ENCODE measurements at regions not wholly inside any gene's neighbourhood (a gene's known extent, or its start where the extent isn't known, plus 50 kb on each side); places are given as distances from the start of the nearest gene placed in this dataset.

DNA sequence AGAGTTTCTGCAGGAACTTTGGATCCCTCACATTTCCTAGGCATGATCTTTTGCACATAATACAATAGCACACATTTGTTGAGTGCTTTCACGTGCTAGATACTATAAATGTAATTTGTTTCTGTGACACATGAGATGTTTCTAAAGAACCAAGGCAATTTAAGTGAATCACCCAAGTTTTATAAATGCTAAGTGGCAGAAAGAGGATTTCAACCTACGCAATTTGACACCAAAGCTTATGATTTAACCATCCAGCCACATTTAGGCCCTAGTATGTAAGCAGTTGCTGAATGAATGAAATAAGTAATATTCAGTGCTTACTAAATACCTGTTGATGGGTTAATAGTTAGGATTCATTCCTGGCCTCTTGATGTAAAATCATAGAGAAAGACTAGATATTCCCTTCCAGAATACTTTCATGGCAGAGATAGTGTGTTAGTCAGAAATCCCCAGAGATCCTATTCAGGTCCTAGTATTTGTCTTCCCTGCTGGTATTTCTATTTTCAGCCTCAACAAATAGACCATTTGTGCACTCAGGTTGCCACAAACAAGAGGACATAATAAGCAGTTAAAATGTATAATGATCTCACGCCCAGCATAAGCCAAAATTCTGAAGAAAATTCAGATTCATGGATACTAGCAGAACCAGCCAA, 572.6 kb downstream of the IPMK start:
- CTCF ChIA-PET, result no interaction called here
- peaks cover 0 to 7% (median 0%) of the 10 kb centered on the region in 3 donors for H3K9me3 Mint-ChIP-seq

GRCh38 chr10:57692255-57692980, 575.3 kb downstream of the IPMK start:
- H3K27ac ChIP-seq (ENCODE audit: low read length), result no peak overlapping the region
- DNase-seq (no peak), ATAC-seq (replicated peaks in 1 of 4) (no peak)
- Mint-ChIP-seq H3K9me3 (peaks cover 0 to 4% (median 0%) of the 10 kb centered on the region in 3 donors), H3K4me3 (no peak overlapping the region), H3K36me3 (no peaks in the 10 kb centered on the region), H3K4me1 (no peaks in the 10 kb centered on the region), H3K27ac (no peak overlapping the region), H3K27me3 (no peaks in the 10 kb centered on the region)
- H3K9me3 ChIP-seq, result no peaks in the 10 kb centered on the region
- no peak overlapping the region for H3K4me3 ChIP-seq (ENCODE audit: control insufficient read depth in 1 of 2, extremely low read depth in 1 of 2, low read length in 1 of 2)
- H3K27me3 ChIP-seq (replicated peaks in 1 of 2; ENCODE audit: control insufficient read depth in 2 of 2, extremely low read depth in 1 of 2, insufficient read depth in 2 of 2, low read length in 1 of 2), result no peaks in the 10 kb centered on the region
- H3K4me1 ChIP-seq (ENCODE audit: control insufficient read depth in 1 of 2, extremely low read depth in 1 of 2, insufficient read depth in 2 of 2, low read length in 2 of 2), result no peaks in the 10 kb centered on the region
- ChIA-PET POLR2A (no interaction called here), CTCF (no interaction called here)
- 80% methylated on average over 1 of the region's 2 CpGs for WGBS (ENCODE audit: insufficient coverage)
- H3K36me3 ChIP-seq (ENCODE audit: control insufficient read depth in 2 of 2, extremely low read depth in 1 of 2, insufficient read depth in 1 of 2, low read length in 1 of 2), result no peaks in the 10 kb centered on the region

More for the DNA sequence above, 572.6 kb downstream of the IPMK start:
- H3K9me3 ChIP-seq, result no peaks in the 10 kb centered on the region
- DNase-seq (no peak), ATAC-seq (replicated peaks in 1 of 4) (no peak)
- H3K36me3 ChIP-seq (ENCODE audit: control insufficient read depth in 2 of 2, extremely low read depth in 1 of 2, insufficient read depth in 1 of 2, low read length in 1 of 2), result no peaks in the 10 kb centered on the region
- Mint-ChIP-seq H3K36me3 (no peaks in the 10 kb centered on the region), H3K27ac (no peak overlapping the region), H3K4me3 (no peak overlapping the region), H3K27me3 (no peaks in the 10 kb centered on the region), H3K4me1 (no peaks in the 10 kb centered on the region)
- H3K27ac ChIP-seq (ENCODE audit: low read length), result no peak overlapping the region
- no peaks in the 10 kb centered on the region for H3K4me1 ChIP-seq (ENCODE audit: control insufficient read depth in 1 of 2, extremely low read depth in 1 of 2, insufficient read depth in 2 of 2, low read length in 2 of 2)
- POLR2A ChIA-PET, result no interaction called here
- no peaks in the 10 kb centered on the region for H3K27me3 ChIP-seq (replicated peaks in 1 of 2; ENCODE audit: control insufficient read depth in 2 of 2, extremely low read depth in 1 of 2, insufficient read depth in 2 of 2, low read length in 1 of 2)
- H3K4me3 ChIP-seq (ENCODE audit: control insufficient read depth in 1 of 2, extremely low read depth in 1 of 2, low read length in 1 of 2), result no peak overlapping the region
- no CpG with 5 or more reads among the region's 3 CpGs for WGBS (ENCODE audit: insufficient coverage)

GRCh38 chr10:57689596-57690297, 577.9 kb downstream of the IPMK start:
- DNase-seq, result no peak
- ChIA-PET POLR2A (no interaction called here), CTCF (no interaction called here)
- no peaks in the 10 kb centered on the region for H3K27me3 ChIP-seq (replicated peaks in 1 of 2; ENCODE audit: control insufficient read depth in 2 of 2, extremely low read depth in 1 of 2, insufficient read depth in 2 of 2, low read length in 1 of 2)
- no peaks in the 10 kb centered on the region for H3K4me1 ChIP-seq (ENCODE audit: control insufficient read depth in 1 of 2, extremely low read depth in 1 of 2, insufficient read depth in 2 of 2, low read length in 2 of 2)
- 29% methylated on average over 1 of the region's 5 CpGs for WGBS (ENCODE audit: insufficient coverage)
- Mint-ChIP-seq H3K4me3 (no peak overlapping the region), H3K9me3 (peaks cover 0 to 3% (median 2%) of the 10 kb centered on the region in 3 donors), H3K36me3 (no peaks in the 10 kb centered on the region), H3K27ac (no peak overlapping the region), H3K27me3 (no peaks in the 10 kb centered on the region), H3K4me1 (no peaks in the 10 kb centered on the region)
- no peak overlapping the region for H3K4me3 ChIP-seq (ENCODE audit: control insufficient read depth in 1 of 2, extremely low read depth in 1 of 2, low read length in 1 of 2)
- ATAC-seq (replicated peaks in 1 of 4), result no peak
- no peaks in the 10 kb centered on the region for H3K36me3 ChIP-seq (ENCODE audit: control insufficient read depth in 2 of 2, extremely low read depth in 1 of 2, insufficient read depth in 1 of 2, low read length in 1 of 2)
- H3K9me3 ChIP-seq, result no peaks in the 10 kb centered on the region
- no peak overlapping the region for H3K27ac ChIP-seq (ENCODE audit: low read length)

GRCh38 chr10:57679916-57680315, 587.8 kb downstream of the IPMK start:
- no peak for ATAC-seq (replicated peaks in 1 of 4)
- ChIA-PET CTCF (no interaction called here), POLR2A (no interaction called here)
- Histone ChIP-seq H3K36me3 (ENCODE audit: control insufficient read depth in 2 of 2, extremely low read depth in 1 of 2, insufficient read depth in 1 of 2, low read length in 1 of 2) (no peaks in the 10 kb centered on the region), H3K27me3 (replicated peaks in 1 of 2; ENCODE audit: control insufficient read depth in 2 of 2, extremely low read depth in 1 of 2, insufficient read depth in 2 of 2, low read length in 1 of 2) (no peaks in the 10 kb centered on the region), H3K9me3 (no peaks in the 10 kb centered on the region), H3K27ac (ENCODE audit: low read length) (no peak overlapping the region), H3K4me1 (ENCODE audit: control insufficient read depth in 1 of 2, extremely low read depth in 1 of 2, insufficient read depth in 2 of 2, low read length in 2 of 2) (no peaks in the 10 kb centered on the region), H3K4me3 (ENCODE audit: control insufficient read depth in 1 of 2, extremely low read depth in 1 of 2, low read length in 1 of 2) (no peak overlapping the region)
- Mint-ChIP-seq H3K36me3 (no peaks in the 10 kb centered on the region), H3K4me3 (no peak overlapping the region), H3K27me3 (no peaks in the 10 kb centered on the region), H3K27ac (no peak overlapping the region), H3K9me3 (peaks cover 8 to 11% (median 9%) of the 10 kb centered on the region in 3 donors), H3K4me1 (no peaks in the 10 kb centered on the region)
- WGBS (ENCODE audit: insufficient coverage), result no CpG with 5 or more reads among the region's 1 CpG
- DNase-seq, result no peak

- H3K4me1 ChIP-seq (ENCODE audit: control insufficient read depth in 1 of 2, extremely low read depth in 1 of 2, insufficient read depth in 2 of 2, low read length in 2 of 2), result no peaks in the 10 kb centered on the region
- no peaks in the 10 kb centered on the region for H3K4me1 Mint-ChIP-seq
- H3K36me3 Mint-ChIP-seq, result no peaks in the 10 kb centered on the region
- no peaks in the 10 kb centered on the region for H3K27me3 Mint-ChIP-seq
- H3K9me3 Mint-ChIP-seq, result peaks cover 10 to 12% (median 10%) of the 10 kb centered on the region in 3 donors
- no peak overlapping the region for H3K4me3 Mint-ChIP-seq
- ATAC-seq (replicated peaks in 1 of 4), result no peak
- H3K36me3 ChIP-seq (ENCODE audit: control insufficient read depth in 2 of 2, extremely low read depth in 1 of 2, insufficient read depth in 1 of 2, low read length in 1 of 2), result no peaks in the 10 kb centered on the region
- H3K27ac Mint-ChIP-seq, result no peak overlapping the region
- no CpG with 5 or more reads among the region's 1 CpG for WGBS (ENCODE audit: insufficient coverage)
- H3K27ac ChIP-seq (ENCODE audit: low read length), result no peak overlapping the region
- DNase-seq, result no peak
- no peak overlapping the region for H3K4me3 ChIP-seq (ENCODE audit: control insufficient read depth in 1 of 2, extremely low read depth in 1 of 2, low read length in 1 of 2)
- ChIA-PET POLR2A (interaction anchor here in 1 of 2 donors (0.7 kb wide), 1 partner anchor 1330 kb away, joined by 3 read pairs; no protein-coding TSS in a partner anchor), CTCF (no interaction called here)
- no peaks in the 10 kb centered on the region for H3K9me3 ChIP-seq
- no peaks in the 10 kb centered on the region for H3K27me3 ChIP-seq (replicated peaks in 1 of 2; ENCODE audit: control insufficient read depth in 2 of 2, extremely low read depth in 1 of 2, insufficient read depth in 2 of 2, low read length in 1 of 2)
Observed at GRCh38 chr10:57675125-57675524, 592.6 kb downstream of the IPMK start.

GRCh38 chr10:57673446-57673960, 594.2 kb downstream of the IPMK start:
- Mint-ChIP-seq H3K9me3 (peaks cover 5 to 12% (median 6%) of the 10 kb centered on the region in 3 donors), H3K36me3 (no peaks in the 10 kb centered on the region), H3K27me3 (no peaks in the 10 kb centered on the region), H3K4me3 (no peak overlapping the region), H3K27ac (no peak overlapping the region), H3K4me1 (no peaks in the 10 kb centered on the region)
- Histone ChIP-seq H3K4me3 (ENCODE audit: control insufficient read depth in 1 of 2, extremely low read depth in 1 of 2, low read length in 1 of 2) (no peak overlapping the region), H3K9me3 (no peaks in the 10 kb centered on the region), H3K27ac (ENCODE audit: low read length) (no peak overlapping the region), H3K36me3 (ENCODE audit: control insufficient read depth in 2 of 2, extremely low read depth in 1 of 2, insufficient read depth in 1 of 2, low read length in 1 of 2) (no peaks in the 10 kb centered on the region), H3K27me3 (replicated peaks in 1 of 2; ENCODE audit: control insufficient read depth in 2 of 2, extremely low read depth in 1 of 2, insufficient read depth in 2 of 2, low read length in 1 of 2) (no peaks in the 10 kb centered on the region), H3K4me1 (ENCODE audit: control insufficient read depth in 1 of 2, extremely low read depth in 1 of 2, insufficient read depth in 2 of 2, low read length in 2 of 2) (no peaks in the 10 kb centered on the region)
- ChIA-PET POLR2A (no interaction called here), CTCF (interaction anchor here in 1 of 2 donors (1.5 kb wide), 1 partner anchor 16 kb away, joined by 4 read pairs; no protein-coding TSS in a partner anchor)
- ATAC-seq (replicated peaks in 1 of 4) (no peak), DNase-seq (no peak)
- WGBS (ENCODE audit: insufficient coverage), result 60% methylated on average over 1 of the region's 2 CpGs

All from T-cell (primary cell).